AG10803 (cell line): ENCODE measurements at regions not wholly inside any gene's neighbourhood (a gene's known extent, or its start where the extent isn't known, plus 50 kb on each side); places are given as distances from the start of the nearest gene placed in this dataset.

Experiments
- DNase-seq: peaks from one replicate; pipeline ENCODE4 v3.0.0; 2010; ENCODE audit warnings: low read depth
- H3K4me3 ChIP-seq: 2 replicates; pipeline ENCODE4 v1.5.1; 2011; ENCODE audit warnings: mild to moderate bottlenecking, low read length, control low read depth
- TF ChIP-seq, protein P1 (sequence below): conservative IDR thresholded peaks from 2 replicates; pipeline ENCODE4 v1.5.1; 2011; ENCODE audit warnings: mild to moderate bottlenecking, low read length, control low read depth, inconsistent platforms

DNA sequence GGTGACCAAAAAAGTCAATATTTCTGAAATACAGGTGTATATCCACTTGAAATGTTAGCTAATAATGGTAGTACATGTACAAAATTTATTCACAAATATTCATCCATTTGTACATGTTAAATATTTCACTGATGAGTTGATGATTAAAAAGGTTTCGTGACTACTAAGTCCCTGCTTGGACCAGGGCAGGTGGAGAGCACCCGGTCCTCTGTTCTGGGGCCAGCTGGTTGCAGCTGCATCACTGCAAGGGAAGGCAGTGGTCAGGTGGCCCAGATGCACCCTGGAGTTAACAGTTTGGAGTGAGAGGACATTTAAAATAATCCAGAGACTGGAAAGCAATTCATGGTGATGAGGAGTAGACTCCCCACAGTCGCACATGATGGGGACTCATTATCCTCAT, 141.2 kb downstream of the ZBTB18 start:
- TF ChIP-seq, protein P1, sequence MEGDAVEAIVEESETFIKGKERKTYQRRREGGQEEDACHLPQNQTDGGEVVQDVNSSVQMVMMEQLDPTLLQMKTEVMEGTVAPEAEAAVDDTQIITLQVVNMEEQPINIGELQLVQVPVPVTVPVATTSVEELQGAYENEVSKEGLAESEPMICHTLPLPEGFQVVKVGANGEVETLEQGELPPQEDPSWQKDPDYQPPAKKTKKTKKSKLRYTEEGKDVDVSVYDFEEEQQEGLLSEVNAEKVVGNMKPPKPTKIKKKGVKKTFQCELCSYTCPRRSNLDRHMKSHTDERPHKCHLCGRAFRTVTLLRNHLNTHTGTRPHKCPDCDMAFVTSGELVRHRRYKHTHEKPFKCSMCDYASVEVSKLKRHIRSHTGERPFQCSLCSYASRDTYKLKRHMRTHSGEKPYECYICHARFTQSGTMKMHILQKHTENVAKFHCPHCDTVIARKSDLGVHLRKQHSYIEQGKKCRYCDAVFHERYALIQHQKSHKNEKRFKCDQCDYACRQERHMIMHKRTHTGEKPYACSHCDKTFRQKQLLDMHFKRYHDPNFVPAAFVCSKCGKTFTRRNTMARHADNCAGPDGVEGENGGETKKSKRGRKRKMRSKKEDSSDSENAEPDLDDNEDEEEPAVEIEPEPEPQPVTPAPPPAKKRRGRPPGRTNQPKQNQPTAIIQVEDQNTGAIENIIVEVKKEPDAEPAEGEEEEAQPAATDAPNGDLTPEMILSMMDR: no peak
- no peak overlapping the region for H3K4me3 ChIP-seq
- DNase-seq: no peak

DNA sequence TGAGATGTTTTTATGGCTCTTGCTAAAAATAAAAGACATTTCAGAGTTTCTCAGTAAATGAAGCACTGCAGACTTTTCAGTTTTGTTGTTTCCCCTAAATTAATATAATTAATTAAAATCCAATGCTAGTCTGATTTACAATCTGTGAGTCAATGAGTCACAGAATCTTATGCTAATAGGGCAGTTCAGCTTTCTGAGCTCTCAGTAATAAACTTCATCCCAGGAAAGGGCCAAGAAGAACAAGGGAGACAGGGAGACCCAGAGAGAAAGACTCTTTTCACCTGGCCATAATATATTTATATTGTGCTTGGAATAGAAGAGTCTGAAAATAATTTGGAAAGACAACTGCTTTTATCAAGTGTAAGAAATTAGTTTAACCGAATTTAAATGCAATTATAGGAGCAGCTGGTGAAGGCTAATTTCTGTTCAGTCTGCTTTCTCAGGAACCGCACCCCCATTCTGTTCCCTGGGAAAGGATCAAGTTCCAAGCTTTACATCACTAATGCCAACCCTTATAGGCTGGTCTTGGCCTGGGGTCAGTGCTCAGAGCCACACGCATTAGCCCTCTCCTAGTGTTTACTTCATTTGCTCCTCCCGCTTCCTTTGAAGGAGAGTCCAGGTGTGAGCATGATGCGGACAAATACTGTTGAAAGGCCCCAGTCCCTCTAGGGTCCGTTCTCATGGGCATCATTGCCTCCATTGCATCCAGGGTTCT, 145.6 kb downstream of the ZBTB18 start:
- no peak for DNase-seq
- TF ChIP-seq, protein P1: no peak
- no peak overlapping the region for H3K4me3 ChIP-seq

DNA sequence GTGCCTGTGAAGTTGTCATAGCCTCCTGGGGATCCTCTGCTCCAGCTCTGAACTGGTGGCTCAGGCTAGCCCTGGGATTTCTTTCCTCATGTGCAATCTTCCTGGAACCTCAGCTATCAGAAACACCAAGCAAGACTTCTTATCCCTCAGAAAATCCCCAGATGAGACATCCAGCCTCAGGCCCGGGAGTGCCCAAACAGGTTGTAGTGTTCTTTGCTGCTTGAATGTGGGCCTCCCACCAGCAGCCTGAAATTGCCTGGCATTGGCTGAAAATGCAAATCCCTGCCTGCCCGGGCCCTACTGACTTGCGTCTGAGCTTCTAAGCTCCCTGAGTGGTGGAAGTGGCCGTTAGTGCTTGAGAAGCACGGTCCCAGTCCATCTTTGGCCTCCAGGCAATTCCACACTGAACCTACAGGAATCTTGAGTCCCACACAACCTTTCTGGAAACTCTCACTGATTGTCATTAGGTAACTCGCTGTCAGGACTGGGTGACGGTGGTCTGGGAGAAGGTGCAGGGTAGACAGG, 146.8 kb downstream of the ZBTB18 start:
- TF ChIP-seq, protein P1: no peak
- no peak overlapping the region for H3K4me3 ChIP-seq
- DNase-seq: no peak

DNA sequence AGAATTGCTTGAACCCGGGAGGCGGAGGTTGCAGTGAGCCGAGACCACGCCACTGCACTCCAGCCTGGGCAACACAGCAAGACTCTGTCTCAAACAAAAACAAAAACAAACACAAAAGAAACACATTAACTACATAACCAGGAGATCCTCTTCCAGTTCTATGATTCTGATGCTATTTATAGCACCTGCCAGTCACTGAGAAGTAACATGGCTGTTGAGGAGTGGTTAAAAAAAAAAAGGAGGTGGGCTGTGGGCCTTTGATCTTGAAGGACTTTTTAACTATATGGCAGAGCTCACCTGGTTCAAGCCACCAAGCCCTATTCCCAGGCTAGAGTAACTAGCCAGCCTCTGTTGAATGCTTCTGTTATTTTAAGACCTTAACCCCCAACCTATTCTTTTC, 148.8 kb downstream of the ZBTB18 start:
- no peak for DNase-seq

DNA sequence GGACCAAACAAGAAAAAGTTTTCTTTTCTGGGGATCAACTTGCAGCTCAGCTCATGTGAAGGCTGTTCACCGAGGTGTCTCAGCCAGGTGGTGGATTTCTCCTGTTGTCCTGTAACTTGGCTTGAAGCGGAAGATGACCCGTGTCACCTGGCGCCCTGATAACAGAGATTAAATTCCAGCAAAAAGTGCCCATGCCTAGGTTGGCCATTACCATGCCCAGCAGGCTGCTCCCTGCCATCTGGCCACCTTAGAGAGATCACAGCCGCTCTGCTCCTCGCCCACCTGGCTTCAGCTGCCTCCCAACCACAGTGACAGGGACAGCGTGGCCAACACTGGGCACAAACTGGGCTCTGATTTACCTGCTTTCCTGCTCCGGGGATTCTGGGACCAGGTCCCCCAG, 149.5 kb downstream of the ZBTB18 start:
- DNase-seq: no peak
- no peak overlapping the region for H3K4me3 ChIP-seq
- TF ChIP-seq, protein P1: no peak

More for the DNA sequence above, 148.8 kb downstream of the ZBTB18 start:
- TF ChIP-seq, protein P1: no peak
- H3K4me3 ChIP-seq: no peak overlapping the region

DNA sequence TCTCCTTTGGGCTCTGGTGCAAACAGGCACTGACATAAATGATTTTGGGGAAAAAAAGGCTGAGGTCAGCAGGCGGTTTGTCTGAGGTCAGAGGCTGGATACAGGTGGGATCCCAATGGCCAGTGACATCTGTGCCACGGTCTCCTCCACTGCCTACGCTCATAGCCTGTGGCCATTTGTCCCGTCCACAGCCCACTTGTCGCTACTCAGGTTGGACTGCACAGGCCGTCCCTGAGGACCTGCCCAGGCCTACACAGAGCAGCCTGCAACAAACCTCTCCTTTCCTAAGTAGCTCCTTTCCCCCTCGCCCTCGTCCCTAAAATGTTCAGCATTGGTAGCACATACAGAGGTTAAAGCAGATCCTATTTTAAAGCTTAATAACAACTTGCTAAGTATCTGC, 150.7 kb downstream of the ZBTB18 start:
- TF ChIP-seq, protein P1: no peak
- H3K4me3 ChIP-seq: no peak overlapping the region
- no peak for DNase-seq

DNA sequence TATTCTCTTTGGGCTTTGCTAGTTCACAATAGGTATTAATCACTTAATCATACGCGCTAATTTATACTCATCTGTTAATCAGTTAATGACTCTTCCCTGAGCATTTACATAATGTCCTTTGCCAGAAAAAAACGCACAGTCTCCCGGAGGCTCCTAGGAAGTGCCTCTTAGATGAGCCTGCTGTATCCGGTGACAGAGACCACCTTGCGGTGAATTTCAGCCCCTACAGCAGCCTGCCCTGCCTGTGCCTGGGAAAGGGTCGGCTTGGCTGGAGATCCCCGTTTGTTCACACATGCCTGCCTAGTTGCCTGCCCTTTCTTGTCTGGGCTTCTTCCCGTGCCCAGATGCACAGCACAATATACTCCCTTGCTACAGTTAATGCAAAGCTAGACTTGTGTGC, 152.9 kb downstream of the ZBTB18 start:
- no peak overlapping the region for H3K4me3 ChIP-seq
- DNase-seq: no peak
- TF ChIP-seq, protein P1: no peak
